HTERT RPE-1 (cell line): ENCODE measurements at regions not wholly inside any gene's neighbourhood (a gene's known extent, or its start where the extent isn't known, plus 50 kb on each side); places are given as distances from the start of the nearest gene placed in this dataset.

Source experiments
- in situ Hi-C: fragments of 300-500 bp; cut with MboI; formaldehyde crosslinking; loops from 4 replicates; pipeline ENCODE4 v1.14.3; 2020; ENCODE audit warnings: low sequenced_read_pairs

GRCh38 chr13:79799059-79799867, 318.3 kb downstream of the NDFIP2 start:
- in situ Hi-C loops, result no loop called here

- in situ Hi-C loops, result no loop called here
These were observed 315.2 kb downstream of the NDFIP2 start for GRCh38 chr13:79796136-79796535.

GRCh38 chr13:79794931-79795330, 314.0 kb downstream of the NDFIP2 start:
- in situ Hi-C loops, result no loop called here

GRCh38 chr13:79792716-79793115, 311.8 kb downstream of the NDFIP2 start:
- in situ Hi-C loops, result no loop called here

GRCh38 chr13:79791471-79792042, 310.6 kb downstream of the NDFIP2 start:
- in situ Hi-C loops, result no loop called here

- in situ Hi-C loops, result no loop called here
These were observed 305.2 kb downstream of the NDFIP2 start for GRCh38 chr13:79786176-79786575.

- in situ Hi-C loops, result no loop called here
These were observed 301.7 kb downstream of the NDFIP2 start for GRCh38 chr13:79782541-79783205.

GRCh38 chr13:79781829-79782540, 301.0 kb downstream of the NDFIP2 start:
- in situ Hi-C loops, result no loop called here

- in situ Hi-C loops, result no loop called here
These were observed 299.3 kb downstream of the NDFIP2 start for GRCh38 chr13:79780240-79780639.

GRCh38 chr13:79779761-79780160, 298.8 kb downstream of the NDFIP2 start:
- in situ Hi-C loops, result no loop called here

- in situ Hi-C loops, result no loop called here
These were observed 297.9 kb downstream of the NDFIP2 start for GRCh38 chr13:79778741-79779460.

GRCh38 chr13:79777504-79777903, 296.5 kb downstream of the NDFIP2 start:
- in situ Hi-C loops, result no loop called here

- in situ Hi-C loops, result no loop called here
These were observed 295.8 kb downstream of the NDFIP2 start for GRCh38 chr13:79776531-79777295.

- in situ Hi-C loops, result no loop called here
These were observed 294.9 kb downstream of the NDFIP2 start for GRCh38 chr13:79775830-79776229.

- in situ Hi-C loops, result no loop called here
These were observed 291.9 kb downstream of the NDFIP2 start for GRCh38 chr13:79772811-79773210.

GRCh38 chr13:79771493-79771892, 290.5 kb downstream of the NDFIP2 start:
- in situ Hi-C loops, result no loop called here

- in situ Hi-C loops, result no loop called here
These were observed 289.1 kb downstream of the NDFIP2 start for GRCh38 chr13:79770056-79770455.

GRCh38 chr13:79767126-79767525, 286.2 kb downstream of the NDFIP2 start:
- in situ Hi-C loops, result no loop called here

GRCh38 chr13:79765331-79765730, 284.4 kb downstream of the NDFIP2 start:
- in situ Hi-C loops, result no loop called here

- in situ Hi-C loops, result no loop called here
These were observed 269.1 kb downstream of the NDFIP2 start for GRCh38 chr13:79749984-79750551.
